GM18873 (cell line): ENCODE measurements at regions not wholly inside any gene's neighbourhood (a gene's known extent, or its start where the extent isn't known, plus 50 kb on each side); places are given as distances from the start of the nearest gene placed in this dataset.
"Not testable (repeated sequence)": the region's sequence is repeated elsewhere in the genome, so short reads cannot be mapped to it uniquely, and the experiment has no call there.

Source experiments
- ATAC-seq: cut with Tn5 transposase; IDR thresholded peaks from one replicate; pipeline ENCODE4 v1.9.1; 2021; ENCODE audit warnings: mild to moderate bottlenecking, moderate library complexity, moderate number of reproducible peaks; ENCODE audit not compliant: unreplicated experiment, low FRiP score

DNA sequence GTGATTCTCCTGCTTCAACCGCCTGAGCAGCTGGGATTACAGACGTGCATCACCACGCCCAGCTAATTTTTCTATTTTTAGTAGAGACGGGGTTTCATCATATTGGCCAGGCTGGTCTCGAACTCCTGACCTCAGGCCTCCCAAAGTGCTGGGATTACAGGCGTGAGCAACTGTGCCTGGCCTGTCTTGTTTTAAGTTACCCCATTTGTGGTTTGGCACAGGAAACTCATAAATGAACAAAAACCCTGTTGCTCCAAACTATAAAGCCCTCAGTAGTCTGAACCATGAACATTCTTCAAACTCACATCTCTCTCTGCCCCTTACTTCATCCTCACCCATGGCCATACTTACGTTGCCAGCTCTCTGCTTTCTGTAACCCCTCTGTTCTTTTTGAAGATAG lies 61.7 kb downstream of the RHOU start:
- not testable (repeated sequence) for ATAC-seq

DNA sequence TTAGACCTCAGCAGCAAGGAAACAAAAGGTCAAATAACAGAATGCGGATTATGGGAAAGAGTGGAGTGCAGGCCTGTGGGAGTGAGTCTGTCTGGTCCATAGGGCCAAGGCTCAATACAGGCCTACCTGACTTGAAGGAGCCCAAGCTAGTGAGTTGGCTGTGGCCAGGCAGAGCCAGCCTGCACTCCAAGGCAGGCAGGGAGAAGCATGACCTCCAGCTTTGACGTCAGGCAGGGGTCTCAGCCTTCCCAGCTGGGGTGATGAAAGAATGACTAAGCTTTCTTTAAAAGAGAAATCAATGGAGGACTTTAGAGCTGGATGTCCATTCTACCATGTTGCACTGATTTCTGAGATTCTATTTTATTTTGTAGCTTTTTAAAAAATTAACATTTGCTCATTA lies 62.8 kb downstream of the RHOU start:
- no peak for ATAC-seq

DNA sequence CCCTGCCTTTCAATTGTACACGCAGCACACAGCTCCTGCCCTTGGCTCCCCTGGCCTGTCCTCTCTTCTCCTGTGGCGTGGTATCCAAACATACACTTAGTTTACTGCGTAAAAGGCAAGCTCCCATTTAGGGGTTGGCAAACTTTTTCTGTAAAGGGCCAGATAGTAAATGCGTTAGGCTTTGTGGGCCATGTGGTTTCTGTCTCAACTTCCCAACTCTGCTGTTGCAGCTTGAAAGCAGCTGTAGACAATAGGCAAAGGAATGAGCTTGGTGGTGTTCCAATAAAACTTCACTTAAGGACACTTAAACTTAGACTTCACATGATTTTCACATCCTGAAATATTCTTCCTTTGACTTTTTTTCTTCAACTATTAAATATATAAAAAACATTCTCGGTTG lies 63.3 kb downstream of the RHOU start:
- no peak for ATAC-seq

DNA sequence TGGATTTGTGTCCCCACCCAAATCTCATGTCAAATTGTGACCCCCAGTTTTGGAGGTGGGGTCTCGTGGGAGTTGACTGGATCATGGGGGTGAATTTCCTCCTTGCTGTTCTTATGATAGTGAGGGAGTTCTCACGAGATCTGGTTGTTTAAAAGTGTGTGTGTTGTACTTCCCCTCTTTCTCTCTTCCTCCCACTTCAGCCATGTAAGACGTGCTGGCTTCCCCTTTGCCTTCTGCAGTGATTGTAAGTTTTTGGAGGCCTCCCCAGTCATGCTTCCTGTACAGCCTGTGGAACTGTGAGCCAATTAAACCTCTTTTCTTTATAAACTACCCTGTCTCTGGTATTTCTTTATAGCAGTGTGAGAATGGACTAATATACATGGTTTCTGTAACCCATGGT lies 64.6 kb downstream of the RHOU start:
- no peak for ATAC-seq

DNA sequence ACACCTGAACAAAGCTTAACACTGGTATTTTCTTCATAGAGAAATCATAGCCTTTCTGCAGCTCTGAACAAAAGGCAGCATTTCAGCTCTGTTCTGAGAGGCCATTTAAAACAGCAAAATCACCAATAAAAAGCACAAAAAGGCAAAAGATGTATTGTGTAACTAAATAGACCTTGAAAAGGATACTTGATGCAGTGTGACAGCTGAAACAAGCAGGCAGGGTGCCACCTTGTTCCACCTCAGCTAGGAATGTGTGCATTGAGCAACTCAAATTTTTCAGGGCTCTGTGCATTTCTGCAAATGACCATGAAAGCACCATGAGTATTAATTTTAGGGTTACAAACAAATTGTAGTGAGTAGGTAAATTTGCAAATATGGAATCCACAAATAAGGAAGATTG lies 65.8 kb downstream of the RHOU start:
- no peak for ATAC-seq

DNA sequence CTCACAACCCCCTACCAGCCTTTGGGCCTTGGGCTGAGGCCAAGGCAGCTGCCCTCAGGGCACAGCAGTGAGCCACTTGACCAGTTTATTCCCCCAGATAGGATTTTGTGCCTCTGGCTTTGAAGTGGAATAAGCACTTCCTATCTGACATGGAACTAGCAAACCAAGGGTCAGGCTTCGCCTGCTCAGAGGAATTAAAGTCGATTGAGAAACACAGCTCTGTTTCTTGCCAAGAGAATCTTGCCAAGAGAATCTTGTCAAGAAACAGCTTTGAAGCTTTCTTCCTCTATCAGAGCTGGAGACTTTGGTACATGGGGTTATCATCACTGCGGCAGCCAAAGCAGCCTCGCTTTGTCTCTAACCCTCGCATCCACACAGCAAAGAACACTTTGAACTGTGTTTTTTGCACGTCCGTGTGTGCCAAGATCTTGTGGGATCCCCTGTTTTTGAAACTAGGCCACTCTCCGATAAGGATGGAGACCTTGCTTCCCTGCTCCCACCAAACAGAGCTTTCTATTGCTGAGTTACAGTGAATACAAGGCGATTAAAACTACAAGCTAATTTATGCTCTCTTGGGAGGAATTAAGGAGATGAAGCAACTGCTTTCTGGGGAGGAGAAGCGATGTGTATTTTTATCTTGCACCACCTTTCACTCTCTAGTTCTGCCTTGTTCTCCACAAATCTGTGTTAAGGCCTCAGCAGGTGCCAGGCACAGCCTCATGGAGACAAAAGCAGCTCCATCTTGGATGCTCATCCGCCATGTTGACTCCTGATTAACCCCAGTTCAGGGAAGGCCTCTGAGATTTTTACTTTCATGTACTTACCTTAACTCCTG lies 67.3 kb downstream of the RHOU start:
- ATAC-seq: no peak

DNA sequence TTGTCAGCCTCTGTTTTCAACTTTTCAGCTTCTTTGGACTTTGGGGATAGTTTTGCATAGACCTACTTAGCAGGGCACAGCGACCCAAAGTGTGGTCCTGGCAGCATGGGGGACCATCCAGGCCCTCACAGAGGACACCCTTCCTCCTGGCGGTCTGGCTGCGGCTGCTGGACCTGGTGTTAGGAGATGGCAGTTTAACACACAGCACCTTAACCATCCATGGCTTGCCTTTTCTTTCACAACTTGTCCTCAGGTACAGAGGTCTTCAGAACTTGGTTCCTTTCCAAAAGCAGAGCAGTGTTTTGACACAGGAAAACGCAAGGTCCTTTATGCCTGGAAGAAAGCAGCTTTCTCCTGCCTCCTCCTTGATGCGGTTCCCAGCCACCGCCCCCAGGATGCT lies 68.1 kb downstream of the RHOU start:
- ATAC-seq: no peak

DNA sequence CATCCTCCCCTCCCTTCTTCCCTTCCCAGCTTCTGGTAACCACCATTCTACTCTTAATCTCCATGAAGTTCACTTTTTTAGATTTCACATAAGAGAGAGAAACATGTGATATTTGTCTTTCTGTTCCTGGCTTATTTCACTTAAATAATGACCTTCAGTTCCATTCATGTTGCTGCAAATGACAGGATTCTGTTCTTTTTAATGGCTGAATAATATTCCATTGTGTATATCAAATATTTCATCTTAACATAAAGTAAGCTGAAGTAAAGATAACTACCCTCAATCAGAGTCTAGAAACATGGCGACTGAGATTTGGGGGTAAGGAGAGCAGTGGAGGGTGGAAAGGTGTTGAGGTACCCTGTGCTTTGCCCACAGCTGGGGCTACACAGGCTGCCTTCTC lies 68.9 kb downstream of the RHOU start:
- ATAC-seq: no peak

DNA sequence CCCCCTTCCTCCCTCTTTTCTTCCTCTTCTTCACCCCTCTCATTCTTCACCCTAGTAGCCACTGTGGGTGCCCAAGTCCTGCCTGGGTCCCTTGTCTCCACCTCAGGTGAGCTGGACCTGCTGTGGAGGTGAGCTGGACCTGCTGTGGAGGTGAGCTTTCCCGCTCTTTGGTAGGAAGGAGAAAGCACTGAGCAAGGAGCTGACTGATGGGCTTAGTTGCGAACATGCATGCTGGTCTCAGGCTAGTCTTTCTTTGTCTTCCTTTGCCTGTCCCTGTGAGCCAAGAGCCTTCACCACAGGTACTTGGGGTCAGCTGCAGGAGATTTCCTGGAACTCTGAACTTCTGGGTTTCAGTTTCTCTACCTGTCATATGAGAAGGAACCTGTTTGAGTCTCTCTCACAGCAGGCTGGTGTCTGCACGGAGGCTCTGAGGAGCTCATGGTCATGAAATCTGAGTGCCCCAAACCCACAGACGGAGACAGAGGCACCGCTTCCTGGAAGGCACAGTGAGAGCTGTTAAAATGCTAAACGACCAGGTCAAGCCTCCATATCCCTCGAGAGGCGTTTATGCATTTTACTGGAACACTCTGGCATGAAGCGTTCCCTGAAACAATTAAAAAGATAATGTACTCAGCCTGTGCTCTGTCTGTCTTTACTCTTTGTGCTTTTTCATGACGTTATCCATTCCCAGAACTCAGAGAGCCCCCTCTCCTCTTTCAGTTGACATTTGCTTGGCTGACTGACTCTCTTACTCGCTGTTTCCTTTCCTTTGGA lies 69.5 kb downstream of the RHOU start:
- ATAC-seq: no peak

DNA sequence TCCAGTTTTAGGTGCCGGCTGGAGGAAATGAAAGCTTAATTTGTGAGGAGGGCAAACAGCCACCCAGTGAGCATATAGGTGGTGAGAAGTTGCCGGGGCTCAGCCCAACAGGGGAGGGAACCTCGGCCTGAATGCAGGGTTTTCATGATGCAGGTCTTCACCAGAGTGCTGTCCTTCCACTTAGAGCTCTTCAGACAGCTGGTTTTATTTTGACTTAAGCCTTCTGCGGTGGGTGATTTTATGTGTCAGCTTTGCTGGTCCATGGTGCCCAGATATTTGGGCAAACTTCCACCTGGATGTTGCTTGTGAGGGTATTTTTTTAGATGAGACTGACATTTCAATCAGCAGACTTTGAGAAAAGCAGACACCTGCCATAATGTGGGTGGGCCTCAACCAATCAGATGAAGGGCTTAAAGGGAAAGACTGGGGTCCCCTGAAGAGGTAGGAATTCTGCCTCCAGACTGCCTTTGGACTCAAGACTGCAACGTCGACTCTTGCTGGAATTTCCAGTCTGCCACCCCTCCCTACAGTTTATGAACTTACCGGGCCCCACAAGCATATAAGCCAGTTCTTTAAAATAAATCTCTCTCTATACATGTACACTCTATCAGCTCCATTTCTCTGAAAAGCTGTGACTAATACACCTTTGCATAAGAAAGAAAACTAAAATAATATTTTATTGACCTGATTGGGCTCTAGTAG lies 72.8 kb downstream of the RHOU start:
- no peak for ATAC-seq

DNA sequence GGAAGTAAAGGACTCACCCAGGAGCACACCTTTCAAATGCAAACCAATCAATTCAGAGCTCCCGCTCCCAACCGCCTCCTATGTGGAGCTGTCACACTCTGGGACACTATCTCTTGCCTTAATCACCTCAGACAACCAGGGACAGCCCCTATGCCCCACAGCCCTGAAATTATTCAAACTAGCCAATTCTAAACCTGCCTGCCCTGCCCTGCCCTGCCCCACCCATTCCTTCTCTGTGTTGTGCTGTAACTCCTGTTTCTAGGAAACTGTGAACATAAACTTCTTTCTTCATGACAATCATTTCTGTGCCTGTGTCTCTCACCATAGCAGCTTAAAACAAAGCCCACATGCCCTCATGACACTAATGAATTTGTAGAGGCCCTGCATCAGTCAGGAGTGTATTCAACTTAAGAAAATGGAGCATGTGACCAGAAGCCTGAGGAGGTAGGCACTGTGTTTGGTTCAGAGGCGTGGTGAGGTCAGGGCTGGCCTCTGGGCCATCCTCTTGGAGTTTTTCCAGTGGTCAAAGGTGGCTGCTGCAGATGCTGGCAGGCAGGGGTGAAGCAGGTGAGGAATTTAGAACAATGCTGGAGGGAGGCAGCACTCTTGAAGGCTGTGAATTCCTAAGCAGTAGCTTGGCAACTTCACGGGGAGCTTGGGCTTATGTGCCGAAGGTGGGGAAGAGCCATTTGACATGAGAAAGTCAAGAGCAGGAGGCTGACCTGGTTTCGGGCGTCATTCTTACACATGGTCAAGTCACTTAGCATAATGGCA lies 74.5 kb downstream of the RHOU start:
- no peak for ATAC-seq

DNA sequence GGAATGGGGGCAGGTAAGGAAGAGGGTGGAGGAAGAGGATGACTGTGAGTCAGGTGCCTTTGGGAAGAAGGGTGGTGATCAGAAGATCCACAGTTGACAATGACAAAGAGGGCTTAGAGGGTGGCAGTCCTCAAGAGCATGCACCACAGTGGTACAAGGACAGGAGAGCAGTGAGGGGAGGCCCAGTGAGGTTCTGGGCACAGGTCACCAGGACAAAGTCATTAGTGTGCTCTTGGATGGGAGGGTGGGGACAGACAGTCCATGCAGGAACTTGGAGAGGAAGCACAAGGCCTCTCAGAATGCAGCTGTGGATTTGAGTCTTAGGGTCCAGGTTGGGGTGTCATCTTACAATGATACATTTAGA lies 75.1 kb downstream of the RHOU start:
- ATAC-seq: no peak

DNA sequence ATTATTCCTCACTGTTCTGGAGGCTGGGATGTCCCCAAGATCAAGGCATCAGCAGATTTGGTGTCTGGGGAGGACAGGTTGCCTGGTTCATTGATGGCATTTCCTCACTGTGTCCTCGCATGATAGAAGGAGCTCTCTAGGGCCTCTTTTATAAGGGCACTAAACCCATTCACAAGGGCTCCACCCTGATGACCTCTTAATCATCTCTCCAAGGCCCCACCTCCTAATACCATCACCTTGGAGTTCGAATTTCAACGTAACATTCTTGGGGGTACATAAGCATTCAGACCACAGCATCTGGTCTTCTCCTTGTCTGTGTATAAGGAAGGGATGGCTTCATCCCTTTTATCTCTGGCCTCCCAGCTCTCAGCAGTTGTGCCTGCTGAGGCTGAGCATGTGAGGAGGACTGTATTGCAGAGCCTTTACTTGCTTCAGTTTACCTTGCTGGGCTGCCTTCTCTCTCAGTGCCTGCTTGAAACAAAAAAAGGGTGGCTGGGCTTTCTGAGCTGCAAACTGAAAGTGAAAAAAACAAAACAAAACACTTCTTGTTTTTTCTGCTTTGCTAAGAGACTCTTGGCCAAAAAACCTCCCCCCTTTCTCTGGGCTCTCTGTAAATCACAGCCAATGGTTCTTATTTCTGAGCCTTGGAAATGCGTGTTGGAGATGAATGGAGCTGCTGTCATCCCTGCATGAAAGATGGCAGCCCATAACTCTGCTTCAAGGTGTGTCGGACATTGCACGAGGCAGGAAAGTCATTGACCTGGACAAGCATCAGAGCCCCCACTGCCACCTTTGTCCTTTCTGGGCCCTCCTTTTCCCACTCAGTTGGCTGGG lies 75.8 kb downstream of the RHOU start:
- no peak for ATAC-seq

DNA sequence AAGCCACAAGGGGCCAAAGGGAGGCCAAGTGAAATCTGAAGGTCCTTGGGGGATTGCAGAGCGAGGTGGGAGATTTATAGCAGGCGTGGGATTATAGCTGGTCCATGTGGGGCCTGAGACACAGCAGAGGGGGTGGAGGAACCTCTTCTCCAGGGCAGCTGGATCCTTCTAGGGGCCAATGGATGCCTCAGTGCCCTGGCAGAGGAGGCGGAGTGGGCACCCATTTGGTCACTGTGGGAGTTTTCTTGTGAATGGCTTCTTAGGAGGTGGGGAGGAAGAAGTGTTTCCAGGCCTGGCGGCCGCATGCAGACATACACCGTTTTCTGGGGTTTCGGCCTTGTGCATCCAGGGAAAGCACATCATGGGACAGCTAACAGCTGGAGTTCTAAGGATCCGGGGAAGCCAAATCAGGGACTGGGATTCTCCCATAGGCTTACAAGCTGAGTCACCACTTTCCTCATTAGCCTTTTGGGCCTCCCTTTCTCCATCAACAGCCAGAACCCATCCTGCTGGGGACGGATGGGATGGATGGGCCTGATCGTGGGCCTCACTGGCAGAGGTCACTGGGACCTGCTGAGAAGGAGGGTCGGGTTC lies 76.5 kb downstream of the RHOU start:
- no peak for ATAC-seq

DNA sequence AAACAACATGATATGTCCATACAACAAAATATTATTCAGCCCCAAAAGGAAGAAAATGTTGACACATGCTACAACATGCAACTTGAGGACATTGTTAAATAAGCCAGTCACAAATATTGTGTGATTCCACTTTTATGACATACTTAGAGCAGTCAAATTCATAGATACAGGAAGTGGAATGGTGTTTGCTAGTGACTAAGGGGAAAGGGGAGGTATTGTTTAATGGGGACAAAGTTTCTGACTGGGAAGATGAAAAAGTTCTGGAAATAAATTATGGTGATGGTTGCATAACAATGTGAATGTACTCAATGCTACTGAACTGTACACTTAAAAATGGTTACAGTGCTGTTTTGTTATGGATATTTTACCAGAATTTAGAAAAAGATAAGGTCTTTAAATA lies 77.7 kb downstream of the RHOU start:
- no peak for ATAC-seq

DNA sequence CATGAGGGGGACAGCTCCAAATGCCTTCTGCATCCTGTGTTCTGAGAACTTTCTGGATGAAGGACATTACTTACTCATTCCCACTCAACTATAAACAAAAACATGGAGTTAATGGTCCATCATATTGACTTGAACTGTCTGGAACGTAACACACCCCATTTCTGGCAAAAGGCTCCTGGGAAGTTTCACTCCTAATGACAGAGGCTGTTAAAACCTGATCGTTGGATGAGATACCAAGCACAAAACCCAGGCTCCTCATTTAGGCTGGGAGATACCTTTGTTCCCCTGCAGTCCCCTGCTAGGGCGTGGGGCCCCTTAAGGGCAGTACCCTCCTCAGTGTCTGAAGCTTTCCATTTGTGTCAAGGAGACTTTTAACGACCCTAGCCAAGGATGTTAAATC lies 78.9 kb downstream of the RHOU start:
- no peak for ATAC-seq

DNA sequence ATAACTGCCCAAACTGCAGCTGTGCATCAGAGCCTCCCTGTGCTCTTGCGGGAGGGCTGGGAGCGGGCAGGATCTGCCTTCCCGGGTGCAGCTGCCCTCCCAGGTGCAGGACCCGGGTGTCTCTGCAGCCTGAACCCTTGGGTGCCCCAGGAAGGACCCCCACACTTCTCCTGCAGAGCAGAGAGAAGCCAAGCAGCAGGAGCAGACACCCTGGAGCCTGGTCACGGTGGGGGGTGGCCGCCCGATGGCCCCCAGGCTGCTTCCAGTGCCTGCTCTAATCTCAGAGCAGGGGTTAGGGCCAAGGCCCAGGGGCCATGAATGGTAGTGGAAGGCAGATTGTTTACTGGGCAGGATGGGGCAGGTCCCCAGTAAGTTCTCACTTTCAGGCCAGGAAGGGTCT lies 83.0 kb downstream of the RHOU start:
- ATAC-seq: no peak

DNA sequence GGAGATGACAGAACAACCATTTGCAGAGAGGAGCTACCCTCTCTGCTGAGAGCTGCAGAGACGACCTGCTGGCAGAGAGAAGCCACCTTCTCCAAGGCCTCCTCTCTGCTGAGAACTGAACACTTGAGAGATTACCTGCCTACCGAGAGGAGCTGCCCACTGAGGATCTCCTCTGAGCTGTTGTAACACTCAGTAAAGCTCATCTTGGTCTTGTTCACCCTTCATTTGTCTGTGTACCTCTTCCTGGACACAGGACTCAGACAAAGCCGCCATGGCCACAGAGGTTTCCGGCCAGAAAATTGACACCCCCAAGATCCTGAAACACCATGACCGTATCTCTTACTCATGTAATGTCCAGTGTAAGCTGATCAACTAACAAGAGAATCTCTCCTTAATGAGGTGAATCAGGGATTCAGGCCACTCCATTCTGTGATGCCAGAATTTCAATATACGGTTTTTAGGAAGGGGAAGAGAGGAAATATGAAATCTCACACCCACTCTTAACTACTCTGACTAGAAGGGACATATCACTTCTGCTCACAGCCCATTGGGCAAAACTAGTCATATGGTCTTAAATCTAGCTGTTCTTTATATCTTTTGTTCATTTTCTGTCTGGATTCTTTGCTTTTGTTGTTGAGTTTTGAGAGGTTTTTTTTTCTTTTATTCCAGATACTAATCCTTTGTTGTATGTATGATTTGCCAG lies 83.8 kb downstream of the RHOU start:
- no peak for ATAC-seq

DNA sequence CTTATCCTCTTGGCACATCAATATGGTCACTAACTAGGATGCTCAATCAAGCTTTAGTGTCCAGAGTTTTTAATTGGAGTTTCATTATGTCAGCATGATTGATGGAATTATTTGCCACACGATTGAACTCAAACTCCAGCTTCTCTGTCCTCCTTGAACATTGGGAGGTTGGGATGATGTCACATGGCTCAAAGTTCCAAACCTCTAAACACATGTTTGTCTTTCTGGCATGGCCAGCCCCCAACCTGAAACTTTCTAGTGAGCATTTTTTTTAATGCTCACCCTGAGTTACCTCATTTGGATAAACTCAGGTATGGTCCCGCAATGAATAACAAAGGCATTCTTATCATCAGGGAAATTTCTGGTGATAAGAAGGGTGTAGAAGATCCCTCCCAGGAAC lies 86.0 kb downstream of the RHOU start:
- no peak for ATAC-seq
